ENCODE measurements at regions not wholly inside any gene's neighbourhood (a gene's known extent, or its start where the extent isn't known, plus 50 kb on each side); places are given as distances from the start of the nearest gene placed in this dataset.
"Not testable (repeated sequence)": the region's sequence is repeated elsewhere in the genome, so short reads cannot be mapped to it uniquely, and the experiment has no call there.

- WGBS (ENCODE audit: insufficient coverage, insufficient read length): no CpG with 5 or more reads among the region's 2 CpGs
- no peak overlapping the region for H3K27ac ChIP-seq (ENCODE audit: low read length)
- no peak for DNase-seq (ENCODE audit: low read depth, low spot score)
- no peaks in the 10 kb centered on the region for H3K4me1 ChIP-seq (ENCODE audit: control insufficient read depth, insufficient read depth, low read length)
- H3K9me3 ChIP-seq (ENCODE audit: control insufficient read depth, insufficient read depth, low read length): no peaks in the 10 kb centered on the region
- H3K27me3 ChIP-seq (ENCODE audit: control insufficient read depth, insufficient read depth, low read length): no peaks in the 10 kb centered on the region
- no peak overlapping the region for H3K4me3 ChIP-seq (ENCODE audit: low read length)
- no peaks in the 10 kb centered on the region for H3K36me3 ChIP-seq (ENCODE audit: control insufficient read depth, insufficient read depth, low read length)
Observed at GRCh38 chr16:60181536-60181935, 1447.4 kb upstream of the GOT2 start.

GRCh38 chr16:60180609-60181008 lies 1446.5 kb upstream of the GOT2 start:
- H3K27ac ChIP-seq (ENCODE audit: low read length): no peak overlapping the region
- H3K4me1 ChIP-seq (ENCODE audit: control insufficient read depth, insufficient read depth, low read length): no peaks in the 10 kb centered on the region
- DNase-seq (ENCODE audit: low read depth, low spot score): no peak
- no peak overlapping the region for H3K4me3 ChIP-seq (ENCODE audit: low read length)
- WGBS (ENCODE audit: insufficient coverage, insufficient read length): no CpG with 5 or more reads among the region's 2 CpGs
- no peaks in the 10 kb centered on the region for H3K27me3 ChIP-seq (ENCODE audit: control insufficient read depth, insufficient read depth, low read length)
- H3K36me3 ChIP-seq (ENCODE audit: control insufficient read depth, insufficient read depth, low read length): no peaks in the 10 kb centered on the region
- no peaks in the 10 kb centered on the region for H3K9me3 ChIP-seq (ENCODE audit: control insufficient read depth, insufficient read depth, low read length)

GRCh38 chr16:60170196-60170595 lies 1436.1 kb upstream of the GOT2 start:
- Histone ChIP-seq H3K27me3 (ENCODE audit: control insufficient read depth, insufficient read depth, low read length) (no peaks in the 10 kb centered on the region), H3K4me1 (ENCODE audit: control insufficient read depth, insufficient read depth, low read length) (no peaks in the 10 kb centered on the region), H3K9me3 (ENCODE audit: control insufficient read depth, insufficient read depth, low read length) (no peaks in the 10 kb centered on the region), H3K4me3 (ENCODE audit: low read length) (no peak overlapping the region), H3K36me3 (ENCODE audit: control insufficient read depth, insufficient read depth, low read length) (no peaks in the 10 kb centered on the region), H3K27ac (ENCODE audit: low read length) (no peak overlapping the region)
- DNase-seq (ENCODE audit: low read depth, low spot score): no peak
- WGBS (ENCODE audit: insufficient coverage, insufficient read length): no CpG with 5 or more reads among the region's 3 CpGs

- Histone ChIP-seq H3K4me1 (ENCODE audit: control insufficient read depth, insufficient read depth, low read length) (no peaks in the 10 kb centered on the region), H3K9me3 (ENCODE audit: control insufficient read depth, insufficient read depth, low read length) (no peaks in the 10 kb centered on the region), H3K27me3 (ENCODE audit: control insufficient read depth, insufficient read depth, low read length) (no peaks in the 10 kb centered on the region), H3K36me3 (ENCODE audit: control insufficient read depth, insufficient read depth, low read length) (no peaks in the 10 kb centered on the region), H3K4me3 (ENCODE audit: low read length) (no peak overlapping the region), H3K27ac (ENCODE audit: low read length) (no peak overlapping the region)
- no peak for DNase-seq (ENCODE audit: low read depth, low spot score)
Observed at GRCh38 chr16:60166111-60166510, 1432.0 kb upstream of the GOT2 start.

GRCh38 chr16:60151987-60152386 lies 1417.9 kb upstream of the GOT2 start:
- H3K27ac ChIP-seq (ENCODE audit: low read length): no peak overlapping the region
- H3K36me3 ChIP-seq (ENCODE audit: control insufficient read depth, insufficient read depth, low read length): no peaks in the 10 kb centered on the region
- H3K4me1 ChIP-seq (ENCODE audit: control insufficient read depth, insufficient read depth, low read length): no peaks in the 10 kb centered on the region
- no CpG with 5 or more reads among the region's 3 CpGs for WGBS (ENCODE audit: insufficient coverage, insufficient read length)
- no peaks in the 10 kb centered on the region for H3K27me3 ChIP-seq (ENCODE audit: control insufficient read depth, insufficient read depth, low read length)
- no peak overlapping the region for H3K4me3 ChIP-seq (ENCODE audit: low read length)
- no peak for DNase-seq (ENCODE audit: low read depth, low spot score)
- no peaks in the 10 kb centered on the region for H3K9me3 ChIP-seq (ENCODE audit: control insufficient read depth, insufficient read depth, low read length)

- Histone ChIP-seq H3K27ac (ENCODE audit: low read length) (no peak overlapping the region), H3K27me3 (ENCODE audit: control insufficient read depth, insufficient read depth, low read length) (no peaks in the 10 kb centered on the region), H3K9me3 (ENCODE audit: control insufficient read depth, insufficient read depth, low read length) (no peaks in the 10 kb centered on the region), H3K4me3 (ENCODE audit: low read length) (no peak overlapping the region), H3K36me3 (ENCODE audit: control insufficient read depth, insufficient read depth, low read length) (no peaks in the 10 kb centered on the region), H3K4me1 (ENCODE audit: control insufficient read depth, insufficient read depth, low read length) (no peaks in the 10 kb centered on the region)
- no peak for DNase-seq (ENCODE audit: low read depth, low spot score)
- WGBS (ENCODE audit: insufficient coverage, insufficient read length): no CpG with 5 or more reads among the region's 3 CpGs
Observed at GRCh38 chr16:60150907-60151306, 1416.8 kb upstream of the GOT2 start.

- no CpG with 5 or more reads among the region's 1 CpG for WGBS (ENCODE audit: insufficient coverage, insufficient read length)
- DNase-seq (ENCODE audit: low read depth, low spot score): no peak
- Histone ChIP-seq H3K4me1 (ENCODE audit: control insufficient read depth, insufficient read depth, low read length) (no peaks in the 10 kb centered on the region), H3K27me3 (ENCODE audit: control insufficient read depth, insufficient read depth, low read length) (no peaks in the 10 kb centered on the region), H3K27ac (ENCODE audit: low read length) (no peak overlapping the region), H3K9me3 (ENCODE audit: control insufficient read depth, insufficient read depth, low read length) (no peaks in the 10 kb centered on the region), H3K36me3 (ENCODE audit: control insufficient read depth, insufficient read depth, low read length) (no peaks in the 10 kb centered on the region), H3K4me3 (ENCODE audit: low read length) (no peak overlapping the region)
Observed at GRCh38 chr16:60143348-60143705, 1409.2 kb upstream of the GOT2 start.

GRCh38 chr16:60142619-60143347 lies 1408.7 kb upstream of the GOT2 start:
- Histone ChIP-seq H3K27me3 (ENCODE audit: control insufficient read depth, insufficient read depth, low read length) (no peaks in the 10 kb centered on the region), H3K36me3 (ENCODE audit: control insufficient read depth, insufficient read depth, low read length) (no peaks in the 10 kb centered on the region), H3K4me1 (ENCODE audit: control insufficient read depth, insufficient read depth, low read length) (no peaks in the 10 kb centered on the region), H3K9me3 (ENCODE audit: control insufficient read depth, insufficient read depth, low read length) (no peaks in the 10 kb centered on the region), H3K4me3 (ENCODE audit: low read length) (no peak overlapping the region), H3K27ac (ENCODE audit: low read length) (no peak overlapping the region)
- DNase-seq (ENCODE audit: low read depth, low spot score): no peak
- WGBS (ENCODE audit: insufficient coverage, insufficient read length): no CpG with 5 or more reads among the region's 1 CpG

GRCh38 chr16:60137891-60138290 lies 1403.8 kb upstream of the GOT2 start:
- Histone ChIP-seq H3K27me3 (ENCODE audit: control insufficient read depth, insufficient read depth, low read length) (no peaks in the 10 kb centered on the region), H3K27ac (ENCODE audit: low read length) (no peak overlapping the region), H3K36me3 (ENCODE audit: control insufficient read depth, insufficient read depth, low read length) (no peaks in the 10 kb centered on the region), H3K4me3 (ENCODE audit: low read length) (no peak overlapping the region), H3K4me1 (ENCODE audit: control insufficient read depth, insufficient read depth, low read length) (no peaks in the 10 kb centered on the region), H3K9me3 (ENCODE audit: control insufficient read depth, insufficient read depth, low read length) (no peaks in the 10 kb centered on the region)
- DNase-seq (ENCODE audit: low read depth, low spot score): no peak

GRCh38 chr16:60127196-60127595 lies 1393.1 kb upstream of the GOT2 start:
- Histone ChIP-seq H3K27ac (ENCODE audit: low read length) (no peak overlapping the region), H3K27me3 (ENCODE audit: control insufficient read depth, insufficient read depth, low read length) (no peaks in the 10 kb centered on the region), H3K4me1 (ENCODE audit: control insufficient read depth, insufficient read depth, low read length) (no peaks in the 10 kb centered on the region), H3K36me3 (ENCODE audit: control insufficient read depth, insufficient read depth, low read length) (no peaks in the 10 kb centered on the region), H3K4me3 (ENCODE audit: low read length) (no peak overlapping the region), H3K9me3 (ENCODE audit: control insufficient read depth, insufficient read depth, low read length) (no peaks in the 10 kb centered on the region)
- no peak for DNase-seq (ENCODE audit: low read depth, low spot score)
- no CpG with 5 or more reads among the region's 1 CpG for WGBS (ENCODE audit: insufficient coverage, insufficient read length)

GRCh38 chr16:60126115-60126514 lies 1392.0 kb upstream of the GOT2 start:
- not testable (repeated sequence) for H3K4me3 ChIP-seq (ENCODE audit: low read length); H3K9me3 ChIP-seq (ENCODE audit: control insufficient read depth, insufficient read depth, low read length); H3K27me3 ChIP-seq (ENCODE audit: control insufficient read depth, insufficient read depth, low read length); DNase-seq (ENCODE audit: low read depth, low spot score); H3K4me1 ChIP-seq (ENCODE audit: control insufficient read depth, insufficient read depth, low read length); H3K27ac ChIP-seq (ENCODE audit: low read length); H3K36me3 ChIP-seq (ENCODE audit: control insufficient read depth, insufficient read depth, low read length)
- WGBS (ENCODE audit: insufficient coverage, insufficient read length): no CpG with 5 or more reads among the region's 2 CpGs
